HEK293 (cell line): ENCODE measurements at regions not wholly inside any gene's neighbourhood (a gene's known extent, or its start where the extent isn't known, plus 50 kb on each side); places are given as distances from the start of the nearest gene placed in this dataset.
A peak's percentile ranks its signal among the peaks of the same experiment; 100 is the strongest.

Source experiments
- CTCF ChIA-PET: fragments of 350-600 bp; formaldehyde crosslinking; extraction: SDS; loops from one replicate; lab custom pipeline; 2021; ENCODE audit warnings: antibody characterized with exemption; lab: Yijun Ruan, JAX
- POLR2A ChIA-PET: fragments of 300-600 bp; formaldehyde crosslinking; extraction: SDS; loops from one replicate; lab custom pipeline; 2020; ENCODE audit warnings: antibody characterized with exemption, inconsistent platforms; lab: Yijun Ruan, JAX
- H3K27ac ChIP-seq: fragments of 200-500 bp; sonication (Bioruptor generic); 2 replicates; pipeline ENCODE4 v1.5.1; 2014; ENCODE audit warnings: low read depth, low read length, control low read depth, inconsistent platforms; ENCODE audit errors: extremely low read depth
- H3K36me3 ChIP-seq, 2 experiments: fragments of 200-500 bp in 1 of 2; sonication (Bioruptor generic) in 1 of 2; 1 replicate in 1 of 2; 2 replicates in 1 of 2; pipeline ENCODE4 v1.5.1; 2014 to 2017; ENCODE audit warnings: inconsistent platforms in 2 of 2, low read length in 2 of 2; ENCODE audit not compliant: control insufficient read depth in 2 of 2, insufficient read depth in 1 of 2
- H3K4me1 ChIP-seq: fragments of 200-500 bp; sonication (Bioruptor generic); 2 replicates; pipeline ENCODE4 v1.5.1; 2014; ENCODE audit warnings: mild to moderate bottlenecking, low read length, inconsistent platforms; ENCODE audit not compliant: control insufficient read depth, insufficient read depth
- H3K4me3 ChIP-seq: 2 replicates; pipeline ENCODE4 v1.5.1; 2011; ENCODE audit warnings: low read depth, mild to moderate bottlenecking, control low read depth, low read length, moderate library complexity
- H3K9me3 ChIP-seq: fragments of 200-500 bp; sonication (Bioruptor generic); 2 replicates; pipeline ENCODE4 v1.5.1; 2014; ENCODE audit warnings: low read depth, low read length, inconsistent platforms; ENCODE audit not compliant: control insufficient read depth, insufficient read depth
- EGR2 ChIP-seq: fragments of 450-650 bp; formaldehyde crosslinking; IDR thresholded peaks from 2 replicates; pipeline ENCODE4 v1.5.1; 2016; ENCODE audit warnings: low read depth, missing biosample characterization, missing genetic modification characterization
- GLIS1 ChIP-seq: fragments of 450-650 bp; formaldehyde crosslinking; IDR thresholded peaks from 2 replicates; pipeline ENCODE4 v1.5.1; 2016; ENCODE audit warnings: missing biosample characterization, missing genetic modification characterization
- KLF7 ChIP-seq: fragments of 450-650 bp; formaldehyde crosslinking; IDR thresholded peaks from 2 replicates; pipeline ENCODE4 v1.5.1; 2016; ENCODE audit warnings: missing biosample characterization, missing genetic modification characterization, borderline replicate concordance
- OSR2 ChIP-seq: fragments of 450-650 bp; formaldehyde crosslinking; IDR thresholded peaks from 2 replicates; pipeline ENCODE4 v1.5.1; 2016; ENCODE audit warnings: missing biosample characterization, missing genetic modification characterization
- TCF7L2 ChIP-seq: IDR thresholded peaks from 2 replicates; pipeline ENCODE4 v1.6.1; 2011; ENCODE audit warnings: low read depth, mild to moderate bottlenecking, inconsistent platforms, low read length, moderate library complexity, borderline replicate concordance
- ZBTB17 ChIP-seq: fragments of 450-650 bp; formaldehyde crosslinking; IDR thresholded peaks from 2 replicates; pipeline ENCODE4 v1.5.1; 2016; ENCODE audit warnings: missing biosample characterization, missing genetic modification characterization
- ZFHX2 ChIP-seq: fragments of 450-650 bp; formaldehyde crosslinking; conservative IDR thresholded peaks from 2 replicates; pipeline ENCODE4 v1.5.1; 2016; ENCODE audit warnings: missing biosample characterization, missing genetic modification characterization
- TF ChIP-seq, protein P1 (sequence below): fragments of 450-650 bp; formaldehyde crosslinking; IDR thresholded peaks from 2 replicates; pipeline ENCODE4 v1.5.1; 2017; ENCODE audit warnings: missing biosample characterization, missing genetic modification characterization
- TF ChIP-seq, protein P2 (sequence below): fragments of 450-650 bp; formaldehyde crosslinking; IDR thresholded peaks from 2 replicates; pipeline ENCODE4; 2016; ENCODE audit warnings: missing biosample characterization, missing genetic modification characterization
- TF ChIP-seq, protein P3 (sequence below): fragments of 450-650 bp; formaldehyde crosslinking; IDR thresholded peaks from 2 replicates; pipeline ENCODE4 v1.5.1; 2016; ENCODE audit warnings: missing biosample characterization, missing genetic modification characterization
- TF ChIP-seq, protein P4 (sequence below): fragments of 450-650 bp; formaldehyde crosslinking; IDR thresholded peaks from 2 replicates; pipeline ENCODE4 v1.5.1; 2016; ENCODE audit warnings: missing biosample characterization, missing genetic modification characterization, low read depth
- TF ChIP-seq, protein P5 (sequence below): fragments of 450-650 bp; formaldehyde crosslinking; IDR thresholded peaks from 2 replicates; pipeline ENCODE4 v1.5.1; 2016; ENCODE audit warnings: missing biosample characterization, missing genetic modification characterization
- TF ChIP-seq, protein P6 (sequence below): fragments of 450-650 bp; formaldehyde crosslinking; IDR thresholded peaks from 2 replicates; pipeline ENCODE4 v1.5.1; 2017; ENCODE audit warnings: missing biosample characterization, missing genetic modification characterization

DNA sequence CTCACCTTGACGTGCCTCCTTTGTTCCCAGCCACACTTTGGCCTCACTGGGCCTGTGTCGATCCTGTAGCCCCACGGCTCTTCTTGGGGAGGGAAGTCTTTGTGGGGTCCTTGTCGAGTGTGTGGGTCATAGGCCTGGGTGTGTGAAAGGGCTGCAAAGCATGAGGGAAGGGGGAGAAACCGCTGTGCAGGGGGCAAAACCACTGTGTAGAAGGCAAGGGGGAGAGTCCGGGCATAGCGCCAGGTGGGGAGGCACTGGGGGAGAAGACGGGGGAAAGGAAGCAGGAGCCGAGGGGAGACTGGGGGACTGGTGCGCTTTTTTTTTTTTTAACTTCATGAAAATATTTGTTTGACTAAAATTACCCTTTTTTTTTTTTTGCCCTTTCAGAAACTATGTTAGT lies 65.1 kb upstream of the RASD2 start:
- Histone ChIP-seq H3K4me1 (peaks cover 16% of the 10 kb centered on the region), H3K9me3 (no peaks in the 10 kb centered on the region; the same call in 1 of the 2 replicates), H3K27ac (no peak overlapping the region), H3K36me3 (peaks cover 0 to 6% of the 10 kb centered on the region in 2 experiments; a peak in 1 of 3 replicates), H3K4me3 (no peak overlapping the region)
- CTCF ChIA-PET = no interaction called here
- TF ChIP-seq, protein P1, sequence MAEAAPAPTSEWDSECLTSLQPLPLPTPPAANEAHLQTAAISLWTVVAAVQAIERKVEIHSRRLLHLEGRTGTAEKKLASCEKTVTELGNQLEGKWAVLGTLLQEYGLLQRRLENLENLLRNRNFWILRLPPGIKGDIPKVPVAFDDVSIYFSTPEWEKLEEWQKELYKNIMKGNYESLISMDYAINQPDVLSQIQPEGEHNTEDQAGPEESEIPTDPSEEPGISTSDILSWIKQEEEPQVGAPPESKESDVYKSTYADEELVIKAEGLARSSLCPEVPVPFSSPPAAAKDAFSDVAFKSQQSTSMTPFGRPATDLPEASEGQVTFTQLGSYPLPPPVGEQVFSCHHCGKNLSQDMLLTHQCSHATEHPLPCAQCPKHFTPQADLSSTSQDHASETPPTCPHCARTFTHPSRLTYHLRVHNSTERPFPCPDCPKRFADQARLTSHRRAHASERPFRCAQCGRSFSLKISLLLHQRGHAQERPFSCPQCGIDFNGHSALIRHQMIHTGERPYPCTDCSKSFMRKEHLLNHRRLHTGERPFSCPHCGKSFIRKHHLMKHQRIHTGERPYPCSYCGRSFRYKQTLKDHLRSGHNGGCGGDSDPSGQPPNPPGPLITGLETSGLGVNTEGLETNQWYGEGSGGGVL = peak; percentile 46; the same call in 1 of the 2 replicates
- TF ChIP-seq, protein P2, sequence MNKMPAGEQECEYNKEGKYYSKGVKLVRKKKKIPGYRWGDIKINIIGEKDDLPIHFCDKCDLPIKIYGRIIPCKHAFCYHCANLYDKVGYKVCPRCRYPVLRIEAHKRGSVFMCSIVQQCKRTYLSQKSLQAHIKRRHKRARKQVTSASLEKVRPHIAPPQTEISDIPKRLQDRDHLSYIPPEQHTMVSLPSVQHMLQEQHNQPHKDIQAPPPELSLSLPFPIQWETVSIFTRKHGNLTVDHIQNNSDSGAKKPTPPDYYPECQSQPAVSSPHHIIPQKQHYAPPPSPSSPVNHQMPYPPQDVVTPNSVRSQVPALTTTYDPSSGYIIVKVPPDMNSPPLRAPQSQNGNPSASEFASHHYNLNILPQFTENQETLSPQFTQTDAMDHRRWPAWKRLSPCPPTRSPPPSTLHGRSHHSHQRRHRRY (tag by site-specific recombination) = no peak
- TF ChIP-seq KLF7 (tag by site-specific recombination) = no peak
- TF ChIP-seq GLIS1 (tag by site-specific recombination) = peak; percentile 87
- TF ChIP-seq, protein P3, sequence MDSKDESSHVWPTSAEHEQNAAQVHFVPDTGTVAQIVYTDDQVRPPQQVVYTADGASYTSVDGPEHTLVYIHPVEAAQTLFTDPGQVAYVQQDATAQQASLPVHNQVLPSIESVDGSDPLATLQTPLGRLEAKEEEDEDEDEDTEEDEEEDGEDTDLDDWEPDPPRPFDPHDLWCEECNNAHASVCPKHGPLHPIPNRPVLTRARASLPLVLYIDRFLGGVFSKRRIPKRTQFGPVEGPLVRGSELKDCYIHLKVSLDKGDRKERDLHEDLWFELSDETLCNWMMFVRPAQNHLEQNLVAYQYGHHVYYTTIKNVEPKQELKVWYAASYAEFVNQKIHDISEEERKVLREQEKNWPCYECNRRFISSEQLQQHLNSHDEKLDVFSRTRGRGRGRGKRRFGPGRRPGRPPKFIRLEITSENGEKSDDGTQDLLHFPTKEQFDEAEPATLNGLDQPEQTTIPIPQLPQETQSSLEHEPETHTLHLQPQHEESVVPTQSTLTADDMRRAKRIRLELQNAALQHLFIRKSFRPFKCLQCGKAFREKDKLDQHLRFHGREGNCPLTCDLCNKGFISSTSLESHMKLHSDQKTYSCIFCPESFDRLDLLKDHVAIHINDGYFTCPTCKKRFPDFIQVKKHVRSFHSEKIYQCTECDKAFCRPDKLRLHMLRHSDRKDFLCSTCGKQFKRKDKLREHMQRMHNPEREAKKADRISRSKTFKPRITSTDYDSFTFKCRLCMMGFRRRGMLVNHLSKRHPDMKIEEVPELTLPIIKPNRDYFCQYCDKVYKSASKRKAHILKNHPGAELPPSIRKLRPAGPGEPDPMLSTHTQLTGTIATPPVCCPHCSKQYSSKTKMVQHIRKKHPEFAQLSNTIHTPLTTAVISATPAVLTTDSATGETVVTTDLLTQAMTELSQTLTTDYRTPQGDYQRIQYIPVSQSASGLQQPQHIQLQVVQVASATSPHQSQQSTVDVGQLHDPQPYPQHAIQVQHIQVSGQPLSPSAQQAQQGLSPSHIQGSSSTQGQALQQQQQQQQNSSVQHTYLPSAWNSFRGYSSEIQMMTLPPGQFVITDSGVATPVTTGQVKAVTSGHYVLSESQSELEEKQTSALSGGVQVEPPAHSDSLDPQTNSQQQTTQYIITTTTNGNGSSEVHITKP = peak; percentile 85
- TF ChIP-seq, all 188 proteins: peak for 3
- POLR2A ChIA-PET = no interaction called here

DNA sequence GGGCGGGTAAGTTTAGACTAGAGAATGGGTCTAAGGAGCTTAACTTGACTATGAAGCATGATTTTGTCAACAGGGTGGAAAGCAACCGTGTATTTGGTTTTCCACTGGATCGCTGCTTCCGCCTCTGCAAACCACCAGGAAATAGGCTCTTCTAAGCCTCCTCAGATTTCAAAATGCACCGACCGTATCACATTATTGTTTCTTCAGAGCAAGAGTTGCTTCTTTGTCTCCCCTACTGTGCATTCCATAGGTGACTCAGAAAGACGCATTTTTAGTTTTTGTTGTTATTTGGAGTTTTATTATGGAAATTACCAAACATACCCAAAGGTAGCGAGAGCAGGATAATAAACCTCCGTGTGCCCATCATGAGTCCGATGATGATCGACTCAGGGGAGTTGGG lies 64.3 kb upstream of the RASD2 start:
- CTCF ChIA-PET = no interaction called here
- H3K4me3 ChIP-seq = no peak overlapping the region

More for the DNA sequence above, 64.3 kb upstream of the RASD2 start:
- POLR2A ChIA-PET = no interaction called here
- TF ChIP-seq, protein P4, sequence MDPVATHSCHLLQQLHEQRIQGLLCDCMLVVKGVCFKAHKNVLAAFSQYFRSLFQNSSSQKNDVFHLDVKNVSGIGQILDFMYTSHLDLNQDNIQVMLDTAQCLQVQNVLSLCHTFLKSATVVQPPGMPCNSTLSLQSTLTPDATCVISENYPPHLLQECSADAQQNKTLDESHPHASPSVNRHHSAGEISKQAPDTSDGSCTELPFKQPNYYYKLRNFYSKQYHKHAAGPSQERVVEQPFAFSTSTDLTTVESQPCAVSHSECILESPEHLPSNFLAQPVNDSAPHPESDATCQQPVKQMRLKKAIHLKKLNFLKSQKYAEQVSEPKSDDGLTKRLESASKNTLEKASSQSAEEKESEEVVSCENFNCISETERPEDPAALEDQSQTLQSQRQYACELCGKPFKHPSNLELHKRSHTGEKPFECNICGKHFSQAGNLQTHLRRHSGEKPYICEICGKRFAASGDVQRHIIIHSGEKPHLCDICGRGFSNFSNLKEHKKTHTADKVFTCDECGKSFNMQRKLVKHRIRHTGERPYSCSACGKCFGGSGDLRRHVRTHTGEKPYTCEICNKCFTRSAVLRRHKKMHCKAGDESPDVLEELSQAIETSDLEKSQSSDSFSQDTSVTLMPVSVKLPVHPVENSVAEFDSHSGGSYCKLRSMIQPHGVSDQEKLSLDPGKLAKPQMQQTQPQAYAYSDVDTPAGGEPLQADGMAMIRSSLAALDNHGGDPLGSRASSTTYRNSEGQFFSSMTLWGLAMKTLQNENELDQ = no peak
- TF ChIP-seq ZFHX2 (tag by site-specific recombination) = peak; percentile 42; the same call in 1 of the 2 replicates
- TF ChIP-seq, protein P5, sequence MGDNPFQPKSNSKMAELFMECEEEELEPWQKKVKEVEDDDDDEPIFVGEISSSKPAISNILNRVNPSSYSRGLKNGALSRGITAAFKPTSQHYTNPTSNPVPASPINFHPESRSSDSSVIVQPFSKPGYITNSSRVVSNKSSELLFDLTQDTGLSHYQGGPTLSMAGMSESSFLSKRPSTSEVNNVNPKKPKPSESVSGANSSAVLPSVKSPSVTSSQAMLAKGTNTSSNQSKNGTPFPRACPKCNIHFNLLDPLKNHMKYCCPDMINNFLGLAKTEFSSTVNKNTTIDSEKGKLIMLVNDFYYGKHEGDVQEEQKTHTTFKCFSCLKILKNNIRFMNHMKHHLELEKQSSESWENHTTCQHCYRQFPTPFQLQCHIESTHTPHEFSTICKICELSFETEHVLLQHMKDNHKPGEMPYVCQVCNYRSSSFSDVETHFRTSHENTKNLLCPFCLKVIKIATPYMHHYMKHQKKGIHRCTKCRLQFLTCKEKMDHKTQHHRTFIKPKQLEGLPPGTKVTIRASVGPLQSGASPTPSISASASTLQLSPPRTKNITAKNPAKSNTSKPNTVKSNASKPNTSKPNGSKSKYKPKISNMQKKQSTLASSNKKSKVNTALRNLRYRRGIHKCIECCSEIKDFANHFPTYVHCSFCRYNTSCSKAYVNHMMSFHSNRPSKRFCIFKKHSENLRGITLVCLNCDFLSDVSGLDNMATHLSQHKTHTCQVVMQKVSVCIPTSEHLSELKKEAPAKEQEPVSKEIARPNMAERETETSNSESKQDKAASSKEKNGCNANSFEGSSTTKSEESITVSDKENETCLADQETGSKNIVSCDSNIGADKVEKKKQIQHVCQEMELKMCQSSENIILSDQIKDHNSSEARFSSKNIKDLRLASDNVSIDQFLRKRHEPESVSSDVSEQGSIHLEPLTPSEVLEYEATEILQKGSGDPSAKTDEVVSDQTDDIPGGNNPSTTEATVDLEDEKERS (tag by site-specific recombination) = no peak
- peak; percentile 52; the same call in 1 of the 2 replicates for TF ChIP-seq TCF7L2
- 0 out of 2 replicates have a peak, but pooled peaks have one; percentile 39 for TF ChIP-seq ZBTB17
- peak; percentile 31; the same call in 1 of the 2 replicates for TF ChIP-seq EGR2
- peak; percentile 13; the same call in 1 of the 2 replicates for TF ChIP-seq OSR2 (tag by site-specific recombination)
- TF ChIP-seq, protein P6, sequence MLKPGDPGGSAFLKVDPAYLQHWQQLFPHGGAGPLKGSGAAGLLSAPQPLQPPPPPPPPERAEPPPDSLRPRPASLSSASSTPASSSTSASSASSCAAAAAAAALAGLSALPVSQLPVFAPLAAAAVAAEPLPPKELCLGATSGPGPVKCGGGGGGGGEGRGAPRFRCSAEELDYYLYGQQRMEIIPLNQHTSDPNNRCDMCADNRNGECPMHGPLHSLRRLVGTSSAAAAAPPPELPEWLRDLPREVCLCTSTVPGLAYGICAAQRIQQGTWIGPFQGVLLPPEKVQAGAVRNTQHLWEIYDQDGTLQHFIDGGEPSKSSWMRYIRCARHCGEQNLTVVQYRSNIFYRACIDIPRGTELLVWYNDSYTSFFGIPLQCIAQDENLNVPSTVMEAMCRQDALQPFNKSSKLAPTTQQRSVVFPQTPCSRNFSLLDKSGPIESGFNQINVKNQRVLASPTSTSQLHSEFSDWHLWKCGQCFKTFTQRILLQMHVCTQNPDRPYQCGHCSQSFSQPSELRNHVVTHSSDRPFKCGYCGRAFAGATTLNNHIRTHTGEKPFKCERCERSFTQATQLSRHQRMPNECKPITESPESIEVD (tag by site-specific recombination) = peak; percentile 55; the same call in 1 of the 2 replicates
- H3K4me1 ChIP-seq = peaks cover 16% of the 10 kb centered on the region
- no peaks in the 10 kb centered on the region for H3K9me3 ChIP-seq
- H3K27ac ChIP-seq = no peak overlapping the region
- no peaks in the 10 kb centered on the region for H3K36me3 ChIP-seq
